Esophagus muscularis mucosa (tissue), 3 donors: ENCODE measurements at regions not wholly inside any gene's neighbourhood (a gene's known extent, or its start where the extent isn't known, plus 50 kb on each side); places are given as distances from the start of the nearest gene placed in this dataset.

Source experiments
- CTCF ChIP-seq, 3 experiments: fragments of 200-600 bp in 2 of 3; fragments of 450-650 bp in 1 of 3; sonication (generic) in 2 of 3; IDR thresholded peaks; one replicate each; pipeline ENCODE4 v1.5.1; 2017 to 2019; ENCODE audit warnings: antibody characterized with exemption in 3 of 3, mild to moderate bottlenecking in 2 of 3, moderate library complexity in 1 of 3
- EP300 ChIP-seq: sonication (generic); formaldehyde crosslinking; IDR thresholded peaks from one replicate; pipeline ENCODE4 v1.6.1; 2017; ENCODE audit warnings: antibody characterized with exemption

DNA sequence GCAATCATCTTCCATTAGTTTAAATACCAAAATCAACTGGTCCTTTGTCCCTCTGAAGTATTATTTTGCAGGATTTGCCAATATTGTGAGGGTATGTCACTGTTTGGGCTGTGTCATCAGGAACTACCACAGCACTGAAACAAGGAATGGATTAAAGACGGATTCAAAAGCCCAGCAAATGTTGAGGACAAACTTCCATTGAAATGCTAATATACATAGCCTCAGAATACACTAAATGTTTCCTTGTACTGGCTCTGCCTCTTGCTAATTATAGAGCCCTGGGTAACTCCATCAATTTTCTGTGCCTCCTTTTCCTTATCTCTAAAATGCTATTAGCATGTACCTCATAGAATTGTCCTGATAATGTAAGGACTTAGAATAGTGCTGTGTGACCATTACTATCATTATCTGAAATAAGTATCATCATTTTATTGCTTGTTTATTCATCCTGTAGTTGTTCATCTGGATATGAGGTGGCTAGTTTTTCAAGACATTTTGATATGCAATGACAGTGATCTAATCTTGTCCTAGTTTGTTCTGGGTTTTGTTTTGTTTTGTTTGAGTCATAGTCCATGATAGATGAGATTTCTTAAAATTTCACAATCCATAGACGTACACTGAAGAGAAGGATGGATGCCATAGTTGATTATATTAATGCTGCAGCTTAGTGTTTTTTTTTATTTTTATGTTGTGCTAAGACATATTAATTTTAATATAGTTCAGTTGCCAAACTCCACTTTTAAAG lies 333.4 kb upstream of the KCNH7 start:
- TF ChIP-seq EP300: no peak
- no peak for TF ChIP-seq CTCF (IDR thresholded peaks at IDR 0.05)
